AG09309 (cell line): ENCODE measurements at regions not wholly inside any gene's neighbourhood (a gene's known extent, or its start where the extent isn't known, plus 50 kb on each side); places are given as distances from the start of the nearest gene placed in this dataset.

Experiments
- DNase-seq: peaks from one replicate; pipeline ENCODE4 v3.0.0-alpha.2; 2010; ENCODE audit warnings: low read depth
- H3K4me3 ChIP-seq: 2 replicates; pipeline ENCODE4 v1.5.1; 2011; ENCODE audit warnings: mild to moderate bottlenecking, low read depth, low read length, moderate library complexity; ENCODE audit not compliant: control insufficient read depth
- TF ChIP-seq, protein P1 (sequence below): IDR thresholded peaks from 2 replicates; pipeline ENCODE4 v1.5.1; 2011; ENCODE audit warnings: mild to moderate bottlenecking, low read depth, low read length, inconsistent platforms; ENCODE audit not compliant: insufficient read depth, control insufficient read depth; ENCODE audit errors: missing control alignments

DNA sequence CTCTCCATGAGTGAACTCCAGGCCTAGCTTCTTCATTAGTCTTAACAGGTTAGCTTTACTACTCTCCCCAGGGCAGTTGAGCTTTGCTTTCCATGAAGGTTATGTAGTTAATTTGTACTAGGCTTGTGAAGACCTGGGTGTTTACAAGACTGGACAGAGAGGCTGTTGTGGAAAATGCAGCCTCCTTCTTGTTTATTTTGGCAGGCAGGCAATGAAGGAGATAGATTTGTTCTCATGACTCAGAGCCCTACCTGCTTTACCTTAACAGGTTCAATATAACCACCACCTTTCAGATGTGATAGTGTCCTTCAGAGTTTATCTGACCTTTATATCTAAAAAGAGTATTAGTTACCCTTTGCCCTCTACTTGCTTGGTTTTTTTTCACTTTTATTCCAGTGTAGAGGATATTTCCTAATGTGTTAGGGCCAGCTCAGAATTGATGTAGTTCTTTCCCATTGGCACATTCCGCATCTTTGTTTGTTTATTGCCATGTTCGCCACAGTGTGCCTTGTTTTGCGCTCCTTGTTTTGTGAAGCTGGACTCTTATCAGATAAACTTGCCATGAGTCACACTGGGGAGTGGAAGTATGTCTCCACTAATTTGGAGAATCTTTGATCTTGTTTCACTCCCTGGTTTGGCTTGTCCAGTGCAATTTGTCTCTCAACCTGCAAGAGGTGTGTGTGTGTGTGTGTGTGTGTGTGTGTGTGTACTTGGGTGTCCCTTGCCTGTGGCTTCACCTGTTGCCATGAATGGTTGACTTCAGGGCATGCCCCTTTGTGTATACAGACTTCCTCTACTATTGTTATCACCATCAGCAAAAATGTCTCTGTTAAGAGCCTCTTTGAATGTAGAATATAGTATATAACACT is 87.4 kb upstream of the MACF1 start:
- TF ChIP-seq, protein P1, sequence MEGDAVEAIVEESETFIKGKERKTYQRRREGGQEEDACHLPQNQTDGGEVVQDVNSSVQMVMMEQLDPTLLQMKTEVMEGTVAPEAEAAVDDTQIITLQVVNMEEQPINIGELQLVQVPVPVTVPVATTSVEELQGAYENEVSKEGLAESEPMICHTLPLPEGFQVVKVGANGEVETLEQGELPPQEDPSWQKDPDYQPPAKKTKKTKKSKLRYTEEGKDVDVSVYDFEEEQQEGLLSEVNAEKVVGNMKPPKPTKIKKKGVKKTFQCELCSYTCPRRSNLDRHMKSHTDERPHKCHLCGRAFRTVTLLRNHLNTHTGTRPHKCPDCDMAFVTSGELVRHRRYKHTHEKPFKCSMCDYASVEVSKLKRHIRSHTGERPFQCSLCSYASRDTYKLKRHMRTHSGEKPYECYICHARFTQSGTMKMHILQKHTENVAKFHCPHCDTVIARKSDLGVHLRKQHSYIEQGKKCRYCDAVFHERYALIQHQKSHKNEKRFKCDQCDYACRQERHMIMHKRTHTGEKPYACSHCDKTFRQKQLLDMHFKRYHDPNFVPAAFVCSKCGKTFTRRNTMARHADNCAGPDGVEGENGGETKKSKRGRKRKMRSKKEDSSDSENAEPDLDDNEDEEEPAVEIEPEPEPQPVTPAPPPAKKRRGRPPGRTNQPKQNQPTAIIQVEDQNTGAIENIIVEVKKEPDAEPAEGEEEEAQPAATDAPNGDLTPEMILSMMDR: no peak
- no peak overlapping the region for H3K4me3 ChIP-seq
- DNase-seq: no peak

- TF ChIP-seq, protein P1: no peak
These were observed 86.5 kb upstream of the MACF1 start for GRCh38 chr1:39117899-39118450.

DNA sequence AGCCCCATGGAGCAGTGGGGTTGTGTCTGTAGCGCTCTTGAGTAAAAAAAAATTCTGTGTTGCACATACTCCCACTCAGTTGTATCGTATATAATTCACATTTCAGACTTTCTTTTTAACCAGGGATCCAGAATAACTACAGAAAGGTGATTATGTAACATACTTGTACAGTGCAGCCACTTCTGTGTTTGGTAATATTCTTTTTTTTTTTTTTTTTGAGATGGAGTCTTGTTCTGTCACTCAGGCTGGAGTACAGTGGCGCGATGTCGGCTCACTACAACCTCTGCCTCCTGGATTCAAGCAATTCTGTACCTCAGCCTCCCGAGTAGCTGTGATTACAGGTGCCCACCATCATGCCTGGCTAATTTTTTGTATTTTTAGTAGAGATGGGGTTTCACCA is 82.4 kb upstream of the MACF1 start:
- TF ChIP-seq, protein P1: no peak
- no peak overlapping the region for H3K4me3 ChIP-seq
- DNase-seq: no peak

More at GRCh38 chr1:39117899-39118450, 86.5 kb upstream of the MACF1 start:
- no peak for DNase-seq
- no peak overlapping the region for H3K4me3 ChIP-seq

DNA sequence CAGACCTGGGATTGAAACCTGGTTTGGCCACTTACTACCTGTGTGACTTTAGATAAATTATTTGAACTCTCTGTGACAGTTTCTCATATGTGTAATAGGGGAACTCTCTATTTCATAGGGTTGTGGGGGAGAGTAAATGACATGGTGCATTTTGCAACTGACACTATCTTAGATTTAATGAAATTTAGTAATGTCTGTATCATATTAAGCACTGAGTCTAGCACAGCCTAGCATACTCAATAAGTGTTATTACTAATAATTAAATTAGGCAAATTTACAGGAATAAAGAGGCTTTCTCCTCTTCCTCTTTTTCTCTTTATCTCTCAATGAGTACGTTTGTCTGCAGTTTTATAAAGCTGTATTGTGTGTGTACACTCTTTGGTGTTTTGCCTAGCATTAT is 80.2 kb upstream of the MACF1 start:
- TF ChIP-seq, protein P1: no peak
- no peak for DNase-seq
- H3K4me3 ChIP-seq: no peak overlapping the region

DNA sequence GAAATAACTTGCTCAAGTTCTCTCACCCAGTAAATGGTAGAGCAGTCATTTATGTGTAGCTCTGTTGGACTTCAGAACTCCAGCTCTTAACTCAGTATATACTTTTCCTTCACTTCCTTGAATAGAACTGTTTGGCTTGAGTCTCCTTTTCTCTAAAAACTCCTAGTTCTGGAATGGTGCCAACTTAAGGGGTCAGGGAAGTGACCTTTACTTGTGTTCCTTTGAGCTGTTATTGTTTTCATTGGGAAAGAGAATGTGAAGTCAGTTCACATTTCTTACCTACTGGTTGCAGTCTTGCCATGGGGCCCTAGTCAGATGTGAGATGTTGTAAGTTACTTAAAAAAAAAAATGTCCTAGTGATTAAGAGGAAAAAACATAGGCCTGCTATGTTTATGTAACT is 77.0 kb upstream of the MACF1 start:
- DNase-seq: no peak
- no peak overlapping the region for H3K4me3 ChIP-seq
- TF ChIP-seq, protein P1: no peak

DNA sequence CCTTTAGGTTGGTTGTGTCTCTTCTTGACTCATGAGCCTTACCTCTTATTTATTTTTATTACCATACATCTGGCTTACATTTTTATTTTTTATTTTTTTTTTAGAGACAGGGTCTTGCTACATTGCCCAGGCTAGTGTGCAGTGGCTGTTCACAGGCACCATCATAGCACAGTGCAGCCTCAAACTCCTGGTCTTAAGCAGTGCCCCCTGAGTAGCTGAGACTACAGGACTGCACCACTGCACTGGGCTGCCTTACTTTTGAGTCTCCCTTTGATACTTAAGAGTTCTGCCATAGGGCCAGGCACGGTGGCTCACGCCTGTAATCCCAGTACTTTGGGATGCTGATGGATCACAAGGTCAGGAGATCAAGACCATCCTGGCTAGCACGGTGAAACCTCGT is 76.4 kb upstream of the MACF1 start:
- TF ChIP-seq, protein P1: no peak
- no peak for DNase-seq
- H3K4me3 ChIP-seq: no peak overlapping the region
